Lung (tissue), 11 donors: ENCODE measurements at regions not wholly inside any gene's neighbourhood (a gene's known extent, or its start where the extent isn't known, plus 50 kb on each side); places are given as distances from the start of the nearest gene placed in this dataset.

Experiments used
- ATAC-seq: fragments of 200-7000 bp; cut with Tn5 transposase; one replicate; pipeline ENCODE4 v1.9.1; 2020; ENCODE audit warnings: moderate number of reproducible peaks; ENCODE audit not compliant: insufficient read depth, low FRiP score
- DNase-seq, 3 donors: peaks; one replicate each; pipeline ENCODE4 v3.0.0-alpha.2; 2013 to 2017
- H3K27ac ChIP-seq, 2 donors: one replicate each; pipeline ENCODE4 v1.5.1; 2013; ENCODE audit warnings: mild to moderate bottlenecking in 2 of 2, moderate library complexity in 2 of 2, control low read depth in 1 of 2, inconsistent platforms in 1 of 2, low read depth in 1 of 2, low read length in 1 of 2
- H3K27me3 ChIP-seq, 3 donors: one replicate each; pipeline ENCODE4 v1.5.1; 2013; ENCODE audit warnings: low read length in 2 of 3; ENCODE audit not compliant: control insufficient read depth in 3 of 3, insufficient read depth in 3 of 3
- H3K36me3 ChIP-seq, 4 donors: one replicate each; pipeline ENCODE4 v1.5.1; 2013; ENCODE audit warnings: low read length in 4 of 4, mild to moderate bottlenecking in 1 of 4, moderate library complexity in 1 of 4; ENCODE audit not compliant: control insufficient read depth in 4 of 4, insufficient read depth in 4 of 4
- H3K4me1 ChIP-seq, 5 donors: one replicate each; pipeline ENCODE4 v1.5.1; 2013; ENCODE audit warnings: low read length in 5 of 5, mild to moderate bottlenecking in 2 of 5, moderate library complexity in 1 of 5; ENCODE audit not compliant: control insufficient read depth in 5 of 5, insufficient read depth in 5 of 5
- H3K4me3 ChIP-seq: one replicate; pipeline ENCODE4 v1.5.1; 2013; ENCODE audit warnings: mild to moderate bottlenecking, control low read depth, moderate library complexity
- H3K9ac ChIP-seq, 2 donors: one replicate each; pipeline ENCODE4 v1.5.1; 2013; ENCODE audit warnings: low read length in 2 of 2, control low read depth in 1 of 2; ENCODE audit not compliant: insufficient read depth in 1 of 2
- H3K9me3 ChIP-seq, 4 donors: one replicate each; pipeline ENCODE4 v1.5.1; 2013; ENCODE audit warnings: low read length in 3 of 4, mild to moderate bottlenecking in 1 of 4, moderate library complexity in 1 of 4; ENCODE audit not compliant: control insufficient read depth in 4 of 4, insufficient read depth in 3 of 4
- WGBS, 2 donors: extraction: QIAGEN DNeasy Blood & Tissue Kit; methylation state at CpG; one replicate each; pipeline ENCODE4 v1.1.7; 2013; 5-methylcytosine and 5-hydroxymethylcytosine counted together
- TF ChIP-seq, protein P1 (sequence below): IDR thresholded peaks from 2 replicates; pipeline ENCODE4 v1.5.1; 2012; ENCODE audit warnings: mild to moderate bottlenecking; ENCODE audit errors: control extremely low read depth, extremely low read depth
- donor health status: control.
- donor health status: control.
- donor health status: Bipolar disorder and iron deficiency.
- donor health status: healthy.
- donor health status: DM: yes; HTN: yes; CAD: no.

DNA sequence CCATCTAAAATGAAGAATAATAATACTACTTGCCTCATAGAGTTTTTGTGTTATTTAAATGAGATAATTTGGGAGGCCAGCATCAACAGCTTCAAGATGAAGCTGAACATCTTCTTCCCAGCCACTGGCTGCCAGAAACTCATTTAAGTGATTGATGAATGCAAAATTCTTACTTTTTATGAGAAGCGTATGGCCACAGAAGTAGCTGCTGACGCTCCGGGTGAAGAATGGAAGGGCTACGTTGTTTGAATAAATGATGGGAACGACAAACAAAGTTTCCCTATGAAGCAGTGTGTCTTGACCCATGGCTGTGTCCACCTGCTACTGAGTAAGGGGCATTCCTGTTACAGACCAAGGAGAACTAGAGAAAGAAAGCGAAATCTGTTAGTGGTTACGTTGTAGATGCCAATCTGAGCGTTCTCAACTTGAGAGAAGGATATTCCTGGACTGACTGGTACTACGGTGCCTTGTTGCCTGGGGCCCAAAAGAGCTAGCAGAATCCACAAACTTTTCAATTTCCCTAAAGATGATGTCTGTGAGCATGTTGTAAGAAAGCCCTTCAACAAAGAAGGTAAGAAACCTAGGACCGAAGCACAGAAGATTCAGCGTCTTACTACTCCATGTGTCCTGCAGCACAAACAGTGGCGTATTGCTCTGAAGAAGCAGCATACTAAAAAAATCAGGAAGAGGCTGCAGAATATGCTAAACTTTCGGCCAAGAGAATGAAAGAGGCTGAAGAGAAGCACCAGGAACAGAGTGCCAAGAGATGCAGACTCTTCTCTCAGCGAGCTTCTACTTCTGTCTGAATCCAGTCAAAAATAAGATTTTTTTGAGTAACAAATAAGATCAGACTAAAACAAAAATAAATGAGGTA, 100.0 kb upstream of the LRIG3 start:
- no peak overlapping the region for H3K27ac ChIP-seq
- no peaks in the 10 kb centered on the region for H3K27me3 ChIP-seq
- no peak overlapping the region for H3K9ac ChIP-seq
- TF ChIP-seq, protein P1, sequence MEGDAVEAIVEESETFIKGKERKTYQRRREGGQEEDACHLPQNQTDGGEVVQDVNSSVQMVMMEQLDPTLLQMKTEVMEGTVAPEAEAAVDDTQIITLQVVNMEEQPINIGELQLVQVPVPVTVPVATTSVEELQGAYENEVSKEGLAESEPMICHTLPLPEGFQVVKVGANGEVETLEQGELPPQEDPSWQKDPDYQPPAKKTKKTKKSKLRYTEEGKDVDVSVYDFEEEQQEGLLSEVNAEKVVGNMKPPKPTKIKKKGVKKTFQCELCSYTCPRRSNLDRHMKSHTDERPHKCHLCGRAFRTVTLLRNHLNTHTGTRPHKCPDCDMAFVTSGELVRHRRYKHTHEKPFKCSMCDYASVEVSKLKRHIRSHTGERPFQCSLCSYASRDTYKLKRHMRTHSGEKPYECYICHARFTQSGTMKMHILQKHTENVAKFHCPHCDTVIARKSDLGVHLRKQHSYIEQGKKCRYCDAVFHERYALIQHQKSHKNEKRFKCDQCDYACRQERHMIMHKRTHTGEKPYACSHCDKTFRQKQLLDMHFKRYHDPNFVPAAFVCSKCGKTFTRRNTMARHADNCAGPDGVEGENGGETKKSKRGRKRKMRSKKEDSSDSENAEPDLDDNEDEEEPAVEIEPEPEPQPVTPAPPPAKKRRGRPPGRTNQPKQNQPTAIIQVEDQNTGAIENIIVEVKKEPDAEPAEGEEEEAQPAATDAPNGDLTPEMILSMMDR, result no peak
- no peaks in the 10 kb centered on the region for H3K4me1 ChIP-seq
- H3K9me3 ChIP-seq, result no peaks in the 10 kb centered on the region
- WGBS, 2 donors, result 90 to 91% methylated on average over 14 of the region's 14 CpGs
- H3K4me3 ChIP-seq, result no peak overlapping the region
- ATAC-seq (no peak), DNase-seq (no peak)
- H3K36me3 ChIP-seq, result no peaks in the 10 kb centered on the region

- no peaks in the 10 kb centered on the region for H3K4me1 ChIP-seq
- peaks cover 0 to 2% (median 0%) of the 10 kb centered on the region in 4 donors for H3K9me3 ChIP-seq
- no peaks in the 10 kb centered on the region for H3K27me3 ChIP-seq
- ATAC-seq, result no peak
- no peak overlapping the region for H3K9ac ChIP-seq
- DNase-seq, result no peak
- H3K4me3 ChIP-seq, result no peak overlapping the region
- no peak overlapping the region for H3K27ac ChIP-seq
- 90 to 97% methylated on average over 1 of the region's 1 CpG for WGBS, 2 donors
- no peaks in the 10 kb centered on the region for H3K36me3 ChIP-seq
- TF ChIP-seq, protein P1, result no peak
These were observed 94.6 kb upstream of the LRIG3 start for GRCh38 chr12:59014885-59015284.

GRCh38 chr12:59010941-59011340, 90.6 kb upstream of the LRIG3 start:
- DNase-seq, result no peak
- TF ChIP-seq, protein P1, result no peak
- no peak for ATAC-seq
- H3K27ac ChIP-seq, result no peak overlapping the region
- no peaks in the 10 kb centered on the region for H3K36me3 ChIP-seq
- no peak overlapping the region for H3K9ac ChIP-seq
- 83 to 84% methylated on average over 3 of the region's 3 CpGs for WGBS, 2 donors
- peaks cover 0 to 2% (median 0%) of the 10 kb centered on the region in 4 donors for H3K9me3 ChIP-seq
- H3K27me3 ChIP-seq, result no peaks in the 10 kb centered on the region
- H3K4me1 ChIP-seq, result no peaks in the 10 kb centered on the region
- no peak overlapping the region for H3K4me3 ChIP-seq
